T-cell (primary cell): ENCODE measurements at regions not wholly inside any gene's neighbourhood (a gene's known extent, or its start where the extent isn't known, plus 50 kb on each side); places are given as distances from the start of the nearest gene placed in this dataset.

Source experiments
- ATAC-seq, 4 experiments: fragments of 200-7000 bp in 3 of 4; fragments of 150-1000 bp in 1 of 4; cut with Tn5 transposase; replicated peaks in 1 of 4; 1 replicate in 3 of 4; 2 replicates in 1 of 4; pipeline ENCODE4 v1.10.0; 2021; ENCODE audit warnings: moderate library complexity in 3 of 4, mild to moderate bottlenecking in 2 of 4, moderate number of reproducible peaks in 1 of 4
- CTCF ChIA-PET, 2 donors: fragments of 300-600 bp; sonication (Branson Sonifier 250); formaldehyde crosslinking; loops; one replicate each; lab custom pipeline; 2022; ENCODE audit warnings: antibody characterized with exemption in 2 of 2; lab: Charles Lee
- POLR2A ChIA-PET, 2 donors: fragments of 300-600 bp; sonication (Branson Sonifier 250); formaldehyde crosslinking; loops; one replicate each; lab custom pipeline; 2022; ENCODE audit warnings: antibody characterized with exemption in 2 of 2; lab: Charles Lee
- DNase-seq, 35 experiments: peaks; one replicate each; pipeline versions ENCODE4 v3.0.0 to v3.0.0-alpha.2; 2013 to 2023
- H3K27ac ChIP-seq: one replicate; pipeline ENCODE4 v1.5.1; 2013; ENCODE audit warnings: low read length
- H3K27me3 ChIP-seq, 2 experiments: replicated peaks in 1 of 2; 1 replicate in 1 of 2; 2 replicates in 1 of 2; pipeline versions ENCODE4 v1.6.1 to v1.7.0; 2013; ENCODE audit warnings: low read length in 1 of 2, mixed read lengths in 1 of 2; ENCODE audit not compliant: control insufficient read depth in 2 of 2, insufficient read depth in 2 of 2; ENCODE audit errors: extremely low read depth in 1 of 2
- H3K36me3 ChIP-seq, 2 donors: 1 replicate in 1 of 2; 2 replicates in 1 of 2; pipeline versions ENCODE4 v1.6.1 to v1.7.0; 2013; ENCODE audit warnings: low read length in 1 of 2; ENCODE audit not compliant: control insufficient read depth in 2 of 2, insufficient read depth in 1 of 2; ENCODE audit errors: extremely low read depth in 1 of 2
- H3K4me1 ChIP-seq, 2 experiments: 1 replicate in 1 of 2; 2 replicates in 1 of 2; pipeline versions ENCODE4 v1.6.1 to v1.7.0; 2013; ENCODE audit warnings: low read length in 2 of 2, mixed read lengths in 1 of 2; ENCODE audit not compliant: insufficient read depth in 2 of 2, control insufficient read depth in 1 of 2; ENCODE audit errors: extremely low read depth in 1 of 2
- H3K4me3 ChIP-seq, 2 donors: 1 replicate in 1 of 2; 2 replicates in 1 of 2; pipeline versions ENCODE4 v1.5.1 to v1.7.0; 2013; ENCODE audit warnings: mild to moderate bottlenecking in 2 of 2, low read length in 1 of 2, moderate library complexity in 1 of 2; ENCODE audit not compliant: control insufficient read depth in 1 of 2; ENCODE audit errors: extremely low read depth in 1 of 2
- H3K9me3 ChIP-seq: 2 replicates; pipeline ENCODE4 v1.7.0; 2013
- H3K27ac Mint-ChIP-seq, 2 donors: one replicate each; pipeline ENCODE4 v1.8.0; 2020 to 2021; ENCODE audit warnings: mild to moderate bottlenecking in 2 of 2, mixed read lengths in 2 of 2
- H3K27me3 Mint-ChIP-seq, 2 donors: one replicate each; pipeline ENCODE4 v1.8.0; 2021 to 2022; ENCODE audit warnings: mixed read lengths in 2 of 2
- H3K36me3 Mint-ChIP-seq: one replicate; pipeline ENCODE4 v1.8.0; 2021; ENCODE audit warnings: mixed read lengths
- H3K4me1 Mint-ChIP-seq, 3 donors: one replicate each; pipeline ENCODE4 v1.8.0; 2020 to 2022; ENCODE audit warnings: mixed read lengths in 3 of 3, mild to moderate bottlenecking in 1 of 3
- H3K4me3 Mint-ChIP-seq, 3 donors: one replicate each; pipeline ENCODE4 v1.8.0; 2020 to 2022; ENCODE audit warnings: mild to moderate bottlenecking in 3 of 3, mixed read lengths in 3 of 3, moderate library complexity in 3 of 3
- H3K9me3 Mint-ChIP-seq, 3 donors: one replicate each; pipeline ENCODE4 v1.8.0; 2020 to 2022; ENCODE audit warnings: mixed read lengths in 3 of 3
- WGBS: methylation state at CpG from one replicate; pipeline ENCODE4 v1.1.5; 2013; ENCODE audit warnings: missing lambda C conversion rate; ENCODE audit not compliant: insufficient coverage; 5-methylcytosine and 5-hydroxymethylcytosine counted together

- Mint-ChIP-seq H3K4me3 (no peak overlapping the region), H3K27me3 (peaks cover 0 to 4% of the 10 kb centered on the region in 2 donors), H3K9me3 (no peaks in the 10 kb centered on the region), H3K27ac (no peak overlapping the region), H3K4me1 (no peaks in the 10 kb centered on the region), H3K36me3 (no peaks in the 10 kb centered on the region)
- no peak for DNase-seq
- no peak overlapping the region for H3K27ac ChIP-seq
- ATAC-seq, result no peak
- no peak overlapping the region for H3K4me3 ChIP-seq
- CTCF ChIA-PET, result no interaction called here
- H3K36me3 ChIP-seq, result no peaks in the 10 kb centered on the region
- peaks cover 0 to 3% of the 10 kb centered on the region in 2 experiments for H3K27me3 ChIP-seq
- no CpG with 5 or more reads among the region's 2 CpGs for WGBS
- no peaks in the 10 kb centered on the region for H3K4me1 ChIP-seq
- H3K9me3 ChIP-seq, result no peaks in the 10 kb centered on the region
- POLR2A ChIA-PET, result no interaction called here
These were observed 79.0 kb upstream of the LSM8 start for GRCh38 chr7:118104812-118105441.

GRCh38 chr7:118109607-118110006, 74.4 kb upstream of the LSM8 start:
- CTCF ChIA-PET, result interaction anchor here in 1 of 2 donors (0.7 kb wide), 1 partner anchor 53 kb away, joined by 15 read pairs; no protein-coding TSS in a partner anchor

GRCh38 chr7:118110178-118110925, 73.6 kb upstream of the LSM8 start:
- Mint-ChIP-seq H3K27ac (no peak overlapping the region), H3K4me1 (no peaks in the 10 kb centered on the region), H3K36me3 (no peaks in the 10 kb centered on the region), H3K4me3 (no peak overlapping the region), H3K27me3 (peaks cover 1 to 3% of the 10 kb centered on the region in 2 donors), H3K9me3 (peaks cover 0 to 6% (median 0%) of the 10 kb centered on the region in 3 donors)
- Histone ChIP-seq H3K4me1 (no peaks in the 10 kb centered on the region), H3K36me3 (no peaks in the 10 kb centered on the region), H3K27me3 (no peaks in the 10 kb centered on the region), H3K4me3 (no peak overlapping the region), H3K27ac (no peak overlapping the region), H3K9me3 (no peaks in the 10 kb centered on the region)
- POLR2A ChIA-PET, result interaction anchor here in 1 of 2 donors (0.6 kb wide), 1 partner anchor 1052 kb away, joined by 7 read pairs; no protein-coding TSS in a partner anchor
- CTCF ChIA-PET, result interaction anchor here in 1 of 2 donors (0.7 kb wide), 1 partner anchor 53 kb away, joined by 15 read pairs; no protein-coding TSS in a partner anchor
- 100% methylated on average over 1 of the region's 2 CpGs for WGBS
- ATAC-seq (no peak), DNase-seq (no peak)

More at GRCh38 chr7:118109607-118110006, 74.4 kb upstream of the LSM8 start:
- Histone ChIP-seq H3K27ac (no peak overlapping the region), H3K9me3 (no peaks in the 10 kb centered on the region), H3K4me1 (no peaks in the 10 kb centered on the region), H3K27me3 (no peaks in the 10 kb centered on the region), H3K4me3 (no peak overlapping the region), H3K36me3 (no peaks in the 10 kb centered on the region)
- POLR2A ChIA-PET, result no interaction called here
- Mint-ChIP-seq H3K27me3 (peaks cover 1 to 3% of the 10 kb centered on the region in 2 donors), H3K4me3 (no peak overlapping the region), H3K9me3 (peaks cover 0 to 6% (median 0%) of the 10 kb centered on the region in 3 donors), H3K27ac (no peak overlapping the region), H3K36me3 (no peaks in the 10 kb centered on the region), H3K4me1 (no peaks in the 10 kb centered on the region)
- DNase-seq (no peak), ATAC-seq (no peak)
- WGBS, result no CpG with 5 or more reads among the region's 2 CpGs

- peaks cover 0 to 6% (median 1%) of the 10 kb centered on the region in 3 donors for H3K9me3 Mint-ChIP-seq
- no peaks in the 10 kb centered on the region for H3K27me3 ChIP-seq
- no peak overlapping the region for H3K4me3 Mint-ChIP-seq
- H3K9me3 ChIP-seq, result no peaks in the 10 kb centered on the region
- no peak for DNase-seq
- H3K4me1 ChIP-seq, result no peaks in the 10 kb centered on the region
- no peaks in the 10 kb centered on the region for H3K4me1 Mint-ChIP-seq
- no peak overlapping the region for H3K27ac ChIP-seq
- H3K4me3 ChIP-seq, result no peak overlapping the region
- H3K27ac Mint-ChIP-seq, result no peak overlapping the region
- no peak for ATAC-seq
- ChIA-PET POLR2A (interaction anchor here in 1 of 2 donors (0.6 kb wide), 1 partner anchor 9 kb away, joined by 3 read pairs; no protein-coding TSS in a partner anchor), CTCF (no interaction called here)
- H3K36me3 Mint-ChIP-seq, result no peaks in the 10 kb centered on the region
- H3K36me3 ChIP-seq, result no peaks in the 10 kb centered on the region
- 50% methylated on average over 1 of the region's 2 CpGs for WGBS
- peaks cover 1 to 3% of the 10 kb centered on the region in 2 donors for H3K27me3 Mint-ChIP-seq
These were observed 72.6 kb upstream of the LSM8 start for GRCh38 chr7:118111347-118111746.

GRCh38 chr7:118114175-118114574, 69.8 kb upstream of the LSM8 start:
- no peaks in the 10 kb centered on the region for H3K27me3 ChIP-seq
- Mint-ChIP-seq H3K27ac (no peak overlapping the region), H3K4me3 (no peak overlapping the region), H3K36me3 (no peaks in the 10 kb centered on the region), H3K4me1 (no peaks in the 10 kb centered on the region), H3K9me3 (peaks cover 6 to 26% (median 9%) of the 10 kb centered on the region in 3 donors), H3K27me3 (peaks cover 1 to 8% of the 10 kb centered on the region in 2 donors)
- WGBS, result 88% methylated on average over 9 of the region's 10 CpGs
- ATAC-seq (no peak), DNase-seq (no peak)
- no peaks in the 10 kb centered on the region for H3K36me3 ChIP-seq
- ChIA-PET POLR2A (no interaction called here), CTCF (interaction anchor here in 1 of 2 donors (0.5 kb wide), 1 partner anchor 792 kb away, joined by 3 read pairs; no protein-coding TSS in a partner anchor)
- no peaks in the 10 kb centered on the region for H3K9me3 ChIP-seq
- no peak overlapping the region for H3K4me3 ChIP-seq
- H3K27ac ChIP-seq, result no peak overlapping the region
- no peaks in the 10 kb centered on the region for H3K4me1 ChIP-seq

- peaks cover 4 to 14% of the 10 kb centered on the region in 2 donors for H3K27me3 Mint-ChIP-seq
- CTCF ChIA-PET, result no interaction called here
These were observed 54.7 kb upstream of the LSM8 start for GRCh38 chr7:118129041-118129795.

More at GRCh38 chr7:118129041-118129795, 54.7 kb upstream of the LSM8 start:
- Histone ChIP-seq H3K36me3 (no peaks in the 10 kb centered on the region), H3K27ac (no peak overlapping the region), H3K27me3 (no peaks in the 10 kb centered on the region), H3K4me3 (no peak overlapping the region), H3K4me1 (no peaks in the 10 kb centered on the region), H3K9me3 (no peaks in the 10 kb centered on the region)
- Mint-ChIP-seq H3K4me1 (peaks cover 0 to 2% (median 0%) of the 10 kb centered on the region in 3 donors), H3K36me3 (no peaks in the 10 kb centered on the region), H3K4me3 (no peak overlapping the region), H3K9me3 (peaks cover 2 to 11% (median 9%) of the 10 kb centered on the region in 3 donors), H3K27ac (no peak overlapping the region)
- POLR2A ChIA-PET, result no interaction called here
- peak in 1 of 4 experiments; percentile 27 for ATAC-seq
- DNase-seq, result no peak
- no CpG with 5 or more reads among the region's 3 CpGs for WGBS
